RWPE2 (cell line): ENCODE measurements at regions not wholly inside any gene's neighbourhood (a gene's known extent, or its start where the extent isn't known, plus 50 kb on each side); places are given as distances from the start of the nearest gene placed in this dataset.

Experiments
- ATAC-seq: fragments of 200-7000 bp; cut with Tn5 transposase; 3 replicates; pipeline ENCODE4 v1.9.1; 2021; ENCODE audit warnings: low read depth
- DNase-seq: peaks from one replicate; pipeline ENCODE4 v3.0.0-alpha.2; 2020; ENCODE audit warnings: low spot score
- H3K27ac ChIP-seq: fragments of 450-650 bp; 2 replicates; pipeline ENCODE4 v1.5.1; 2017; ENCODE audit warnings: mild to moderate bottlenecking; ENCODE audit not compliant: poor library complexity, severe bottlenecking
- H3K27me3 ChIP-seq: fragments of 250-450 bp; sonication (Bioruptor Pico); 2 replicates; pipeline ENCODE4 v1.5.1; 2021; ENCODE audit warnings: mild to moderate bottlenecking, moderate library complexity; ENCODE audit not compliant: insufficient read depth, poor library complexity, severe bottlenecking
- H3K36me3 ChIP-seq: fragments of 250-450 bp; sonication (Bioruptor Pico); 2 replicates; pipeline ENCODE4 v1.5.1; 2020; ENCODE audit warnings: low read depth, mild to moderate bottlenecking, moderate library complexity
- H3K4me1 ChIP-seq: fragments of 250-450 bp; sonication (Bioruptor Pico); 2 replicates; pipeline ENCODE4 v1.5.1; 2021; ENCODE audit warnings: mild to moderate bottlenecking, moderate library complexity; ENCODE audit not compliant: insufficient read depth, poor library complexity, severe bottlenecking
- H3K4me3 ChIP-seq: fragments of 250-450 bp; sonication (Bioruptor Pico); 2 replicates; pipeline ENCODE4 v1.5.1; 2021; ENCODE audit warnings: mild to moderate bottlenecking, moderate library complexity; ENCODE audit not compliant: severe bottlenecking
- H3K9me3 ChIP-seq: fragments of 250-450 bp; sonication (Bioruptor Pico); 2 replicates; pipeline ENCODE4 v1.5.1; 2021; ENCODE audit warnings: mild to moderate bottlenecking, moderate library complexity; ENCODE audit not compliant: severe bottlenecking
- TF ChIP-seq, protein P1 (sequence below): fragments of 450-650 bp; IDR thresholded peaks from one replicate; pipeline ENCODE4 v1.5.1; 2017; ENCODE audit warnings: mild to moderate bottlenecking, moderate library complexity; ENCODE audit not compliant: poor library complexity, severe bottlenecking

- Histone ChIP-seq H3K4me3 (no peak overlapping the region), H3K4me1 (no peaks in the 10 kb centered on the region), H3K27me3 (no peaks in the 10 kb centered on the region), H3K9me3 (no peaks in the 10 kb centered on the region), H3K36me3 (no peaks in the 10 kb centered on the region), H3K27ac (no peak overlapping the region)
- TF ChIP-seq, protein P1, sequence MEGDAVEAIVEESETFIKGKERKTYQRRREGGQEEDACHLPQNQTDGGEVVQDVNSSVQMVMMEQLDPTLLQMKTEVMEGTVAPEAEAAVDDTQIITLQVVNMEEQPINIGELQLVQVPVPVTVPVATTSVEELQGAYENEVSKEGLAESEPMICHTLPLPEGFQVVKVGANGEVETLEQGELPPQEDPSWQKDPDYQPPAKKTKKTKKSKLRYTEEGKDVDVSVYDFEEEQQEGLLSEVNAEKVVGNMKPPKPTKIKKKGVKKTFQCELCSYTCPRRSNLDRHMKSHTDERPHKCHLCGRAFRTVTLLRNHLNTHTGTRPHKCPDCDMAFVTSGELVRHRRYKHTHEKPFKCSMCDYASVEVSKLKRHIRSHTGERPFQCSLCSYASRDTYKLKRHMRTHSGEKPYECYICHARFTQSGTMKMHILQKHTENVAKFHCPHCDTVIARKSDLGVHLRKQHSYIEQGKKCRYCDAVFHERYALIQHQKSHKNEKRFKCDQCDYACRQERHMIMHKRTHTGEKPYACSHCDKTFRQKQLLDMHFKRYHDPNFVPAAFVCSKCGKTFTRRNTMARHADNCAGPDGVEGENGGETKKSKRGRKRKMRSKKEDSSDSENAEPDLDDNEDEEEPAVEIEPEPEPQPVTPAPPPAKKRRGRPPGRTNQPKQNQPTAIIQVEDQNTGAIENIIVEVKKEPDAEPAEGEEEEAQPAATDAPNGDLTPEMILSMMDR: no peak
- DNase-seq (no peak), ATAC-seq (no peak)
Observed at GRCh38 chr2:18066894-18067293, 188.4 kb downstream of the KCNS3 start.

GRCh38 chr2:18066066-18066465, 187.6 kb downstream of the KCNS3 start:
- no peak overlapping the region for H3K4me3 ChIP-seq
- ATAC-seq (no peak), DNase-seq (no peak)
- no peaks in the 10 kb centered on the region for H3K36me3 ChIP-seq
- no peaks in the 10 kb centered on the region for H3K9me3 ChIP-seq
- H3K4me1 ChIP-seq: no peaks in the 10 kb centered on the region
- no peaks in the 10 kb centered on the region for H3K27me3 ChIP-seq
- no peak overlapping the region for H3K27ac ChIP-seq
- TF ChIP-seq, protein P1: no peak

DNA sequence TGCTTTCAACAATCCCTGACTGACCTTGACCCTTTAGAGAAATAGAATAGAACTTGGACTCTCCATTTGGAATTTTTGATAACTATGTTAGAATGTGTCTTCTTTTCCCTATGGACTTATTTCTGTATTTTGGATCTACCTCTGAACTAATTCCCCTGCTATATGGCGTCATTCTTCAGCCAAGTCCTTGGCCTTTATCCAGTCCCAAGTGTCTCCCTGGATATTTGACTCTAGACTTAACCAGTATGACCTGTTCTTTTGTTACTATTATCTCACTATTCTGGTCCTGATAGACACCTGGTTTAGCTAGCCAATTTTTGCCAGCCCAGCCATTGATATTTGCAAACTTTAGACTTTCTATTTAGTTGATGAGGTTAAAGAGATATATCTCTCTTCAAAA, 186.8 kb downstream of the KCNS3 start:
- Histone ChIP-seq H3K27me3 (no peaks in the 10 kb centered on the region), H3K4me3 (no peak overlapping the region), H3K9me3 (no peaks in the 10 kb centered on the region), H3K27ac (no peak overlapping the region), H3K4me1 (no peaks in the 10 kb centered on the region), H3K36me3 (no peaks in the 10 kb centered on the region)
- DNase-seq (no peak), ATAC-seq (no peak)
- TF ChIP-seq, protein P1: no peak

DNA sequence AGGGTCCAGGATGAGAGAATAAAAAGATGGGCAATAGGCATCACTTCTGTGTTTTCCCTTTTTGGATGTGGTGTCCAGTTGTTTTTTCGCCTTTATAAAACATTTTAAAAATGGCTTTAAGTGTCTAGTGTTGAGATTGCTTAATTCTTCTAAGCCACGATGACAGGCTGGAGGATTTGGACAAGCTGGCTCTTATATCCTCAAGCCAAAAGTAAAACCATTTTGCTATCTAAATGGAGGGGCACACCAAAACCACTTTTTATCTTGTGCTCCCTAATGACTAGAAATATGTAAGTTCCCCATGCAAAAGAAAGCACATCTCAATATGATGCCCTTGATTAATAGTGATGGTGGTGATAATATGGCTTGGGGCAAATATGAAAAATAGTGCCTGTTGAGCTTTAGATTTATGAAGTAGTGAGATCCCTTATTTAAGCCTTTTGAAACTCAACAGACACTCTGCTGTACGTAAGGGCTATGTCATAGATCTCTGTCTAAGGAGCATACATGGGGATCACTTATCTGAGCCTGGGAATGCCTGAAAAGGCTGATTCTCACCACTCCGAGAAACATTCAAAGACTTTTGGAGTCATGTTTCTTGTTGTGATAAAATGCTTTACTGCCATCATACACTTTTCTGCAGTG, 185.5 kb downstream of the KCNS3 start:
- H3K9me3 ChIP-seq: no peaks in the 10 kb centered on the region
- TF ChIP-seq, protein P1: no peak
- no peaks in the 10 kb centered on the region for H3K27me3 ChIP-seq
- H3K27ac ChIP-seq: no peak overlapping the region
- no peaks in the 10 kb centered on the region for H3K4me1 ChIP-seq
- ATAC-seq (no peak), DNase-seq (no peak)
- H3K4me3 ChIP-seq: no peak overlapping the region
- H3K36me3 ChIP-seq: no peaks in the 10 kb centered on the region

GRCh38 chr2:18062892-18063291, 184.4 kb downstream of the KCNS3 start:
- H3K27me3 ChIP-seq: no peaks in the 10 kb centered on the region
- TF ChIP-seq, protein P1: no peak
- H3K36me3 ChIP-seq: no peaks in the 10 kb centered on the region
- H3K4me1 ChIP-seq: no peaks in the 10 kb centered on the region
- H3K9me3 ChIP-seq: no peaks in the 10 kb centered on the region
- DNase-seq (no peak), ATAC-seq (no peak)
- H3K4me3 ChIP-seq: no peak overlapping the region
- no peak overlapping the region for H3K27ac ChIP-seq
